Large intestine (tissue), 3 donors: ENCODE measurements at regions not wholly inside any gene's neighbourhood (a gene's known extent, or its start where the extent isn't known, plus 50 kb on each side); places are given as distances from the start of the nearest gene placed in this dataset.

Source experiments
- DNase-seq, 2 donors: peaks; one replicate each; pipeline versions ENCODE4 v3.0.0 to v3.0.0-alpha.2; 2013
- H3K27ac ChIP-seq: one replicate; pipeline ENCODE4 v1.5.1; 2013; ENCODE audit warnings: low read length
- H3K27me3 ChIP-seq: 2 replicates; pipeline ENCODE4 v1.6.1; 2013; ENCODE audit warnings: low read length; ENCODE audit not compliant: control insufficient read depth, insufficient read depth
- H3K36me3 ChIP-seq: 2 replicates; pipeline ENCODE4 v1.6.1; 2013; ENCODE audit warnings: low read length; ENCODE audit not compliant: control insufficient read depth, insufficient read depth
- H3K4me1 ChIP-seq: one replicate; pipeline ENCODE4 v1.6.1; 2013; ENCODE audit warnings: low read length; ENCODE audit not compliant: control insufficient read depth, insufficient read depth
- H3K4me3 ChIP-seq: one replicate; pipeline ENCODE4 v1.5.1; 2013; ENCODE audit warnings: low read length
- H3K9me3 ChIP-seq: one replicate; pipeline ENCODE4 v1.6.1; 2013; ENCODE audit warnings: mild to moderate bottlenecking, low read depth, low read length, moderate library complexity; ENCODE audit not compliant: control insufficient read depth
- WGBS: methylation state at CpG from one replicate; pipeline ENCODE4 v1.1.5; 2013; ENCODE audit warnings: low lambda C conversion rate; ENCODE audit not compliant: insufficient coverage; 5-methylcytosine and 5-hydroxymethylcytosine counted together

GRCh38 chr3:109596991-109597390 lies 259.6 kb upstream of the DPPA4 start:
- H3K27me3 ChIP-seq = no peaks in the 10 kb centered on the region
- H3K36me3 ChIP-seq = no peaks in the 10 kb centered on the region
- no peaks in the 10 kb centered on the region for H3K9me3 ChIP-seq
- DNase-seq = no peak
- no peak overlapping the region for H3K4me3 ChIP-seq
- H3K27ac ChIP-seq = no peak overlapping the region
- no peaks in the 10 kb centered on the region for H3K4me1 ChIP-seq
- WGBS = 80% methylated on average over 1 of the region's 4 CpGs

- peak in 1 of 2 donors; percentile 9 for DNase-seq
- WGBS = no CpG with 5 or more reads among the region's 3 CpGs
- H3K9me3 ChIP-seq = no peaks in the 10 kb centered on the region
- no peaks in the 10 kb centered on the region for H3K4me1 ChIP-seq
- no peaks in the 10 kb centered on the region for H3K36me3 ChIP-seq
- H3K4me3 ChIP-seq = no peak overlapping the region
- H3K27ac ChIP-seq = no peak overlapping the region
- no peaks in the 10 kb centered on the region for H3K27me3 ChIP-seq
Observed at GRCh38 chr3:109597444-109597843, 260.1 kb upstream of the DPPA4 start.

GRCh38 chr3:109607897-109608296 lies 270.6 kb upstream of the DPPA4 start:
- DNase-seq = no peak
- Histone ChIP-seq H3K36me3 (no peaks in the 10 kb centered on the region), H3K9me3 (no peaks in the 10 kb centered on the region), H3K27ac (no peak overlapping the region), H3K4me3 (no peak overlapping the region), H3K27me3 (no peaks in the 10 kb centered on the region), H3K4me1 (no peaks in the 10 kb centered on the region)
- 80% methylated on average over 1 of the region's 1 CpG for WGBS

- no peaks in the 10 kb centered on the region for H3K27me3 ChIP-seq
- no peaks in the 10 kb centered on the region for H3K36me3 ChIP-seq
- H3K27ac ChIP-seq = no peak overlapping the region
- no peak for DNase-seq
- H3K4me3 ChIP-seq = no peak overlapping the region
- no peaks in the 10 kb centered on the region for H3K9me3 ChIP-seq
- H3K4me1 ChIP-seq = no peaks in the 10 kb centered on the region
- WGBS = 61% methylated on average over 4 of the region's 9 CpGs
Observed at GRCh38 chr3:109608574-109608973, 271.2 kb upstream of the DPPA4 start.

- no CpG with 5 or more reads among the region's 2 CpGs for WGBS
- Histone ChIP-seq H3K36me3 (no peaks in the 10 kb centered on the region), H3K4me3 (no peak overlapping the region), H3K4me1 (no peaks in the 10 kb centered on the region), H3K27me3 (no peaks in the 10 kb centered on the region), H3K27ac (no peak overlapping the region), H3K9me3 (no peaks in the 10 kb centered on the region)
- DNase-seq = no peak
Observed at GRCh38 chr3:109618766-109619378, 281.5 kb upstream of the DPPA4 start.

GRCh38 chr3:109631897-109632296 lies 294.6 kb upstream of the DPPA4 start:
- no peak for DNase-seq
- H3K27me3 ChIP-seq = no peaks in the 10 kb centered on the region

GRCh38 chr3:109640146-109640652 lies 302.9 kb upstream of the DPPA4 start:
- no peaks in the 10 kb centered on the region for H3K36me3 ChIP-seq
- H3K27ac ChIP-seq = no peak overlapping the region
- no peaks in the 10 kb centered on the region for H3K9me3 ChIP-seq
- 52% methylated on average over 2 of the region's 4 CpGs for WGBS
- no peak for DNase-seq
- H3K27me3 ChIP-seq = no peaks in the 10 kb centered on the region
- no peak overlapping the region for H3K4me3 ChIP-seq
- H3K4me1 ChIP-seq = no peaks in the 10 kb centered on the region

More at GRCh38 chr3:109631897-109632296, 294.6 kb upstream of the DPPA4 start:
- no peak overlapping the region for H3K4me3 ChIP-seq
- no peaks in the 10 kb centered on the region for H3K9me3 ChIP-seq
- no peaks in the 10 kb centered on the region for H3K36me3 ChIP-seq
- H3K4me1 ChIP-seq = no peaks in the 10 kb centered on the region
- no peak overlapping the region for H3K27ac ChIP-seq

GRCh38 chr3:109642025-109642424 lies 304.7 kb upstream of the DPPA4 start:
- Histone ChIP-seq H3K4me1 (no peaks in the 10 kb centered on the region), H3K9me3 (no peaks in the 10 kb centered on the region), H3K4me3 (no peak overlapping the region), H3K27ac (no peak overlapping the region), H3K36me3 (no peaks in the 10 kb centered on the region), H3K27me3 (no peaks in the 10 kb centered on the region)
- 60% methylated on average over 1 of the region's 1 CpG for WGBS
- no peak for DNase-seq

- no peaks in the 10 kb centered on the region for H3K36me3 ChIP-seq
- H3K27me3 ChIP-seq = no peaks in the 10 kb centered on the region
- H3K4me1 ChIP-seq = no peaks in the 10 kb centered on the region
- H3K4me3 ChIP-seq = no peak overlapping the region
- no peaks in the 10 kb centered on the region for H3K9me3 ChIP-seq
- WGBS = no CpG with 5 or more reads among the region's 2 CpGs
- DNase-seq = no peak
- H3K27ac ChIP-seq = no peak overlapping the region
Observed at GRCh38 chr3:109643590-109643989, 306.2 kb upstream of the DPPA4 start.

GRCh38 chr3:109644332-109644731 lies 307.0 kb upstream of the DPPA4 start:
- H3K9me3 ChIP-seq = no peaks in the 10 kb centered on the region
- H3K27ac ChIP-seq = no peak overlapping the region
- DNase-seq = no peak
- no peaks in the 10 kb centered on the region for H3K27me3 ChIP-seq
- no peaks in the 10 kb centered on the region for H3K36me3 ChIP-seq
- no peaks in the 10 kb centered on the region for H3K4me1 ChIP-seq
- 87% methylated on average over 2 of the region's 2 CpGs for WGBS
- no peak overlapping the region for H3K4me3 ChIP-seq

GRCh38 chr3:109644746-109645145 lies 307.4 kb upstream of the DPPA4 start:
- Histone ChIP-seq H3K27ac (no peak overlapping the region), H3K4me3 (no peak overlapping the region), H3K4me1 (no peaks in the 10 kb centered on the region), H3K27me3 (no peaks in the 10 kb centered on the region), H3K36me3 (no peaks in the 10 kb centered on the region), H3K9me3 (no peaks in the 10 kb centered on the region)
- DNase-seq = no peak
- 100% methylated on average over 1 of the region's 3 CpGs for WGBS
